Kidney epithelial cell (primary cell): ENCODE measurements at regions not wholly inside any gene's neighbourhood (a gene's known extent, or its start where the extent isn't known, plus 50 kb on each side); places are given as distances from the start of the nearest gene placed in this dataset.
"Not testable (repeated sequence)": the region's sequence is repeated elsewhere in the genome, so short reads cannot be mapped to it uniquely, and the experiment has no call there.

Experiments used
- DNase-seq: peaks from one replicate; pipeline ENCODE4 v3.0.0-alpha.2; 2010; ENCODE audit warnings: low read depth
- H3K27me3 ChIP-seq: 2 replicates; pipeline ENCODE4 v1.6.0; 2011; ENCODE audit warnings: low read length; ENCODE audit not compliant: control insufficient read depth, insufficient read depth
- H3K36me3 ChIP-seq: 2 replicates; pipeline ENCODE4 v1.5.1; 2011; ENCODE audit warnings: low read length; ENCODE audit not compliant: control insufficient read depth, insufficient read depth
- H3K4me3 ChIP-seq: 2 replicates; pipeline ENCODE4 v1.5.1; 2011; ENCODE audit warnings: low read depth, mild to moderate bottlenecking, control low read depth, low read length
- CTCF ChIP-seq: IDR thresholded peaks from 2 replicates; pipeline ENCODE4 v1.5.1; 2011; ENCODE audit warnings: mild to moderate bottlenecking, moderate library complexity, low read length, control low read depth, inconsistent platforms; ENCODE audit not compliant: insufficient read depth, poor library complexity, severe bottlenecking

GRCh38 chr5:87136096-87136495, 131.6 kb upstream of the RASA1 start:
- DNase-seq = no peak
- no peak for TF ChIP-seq CTCF
- H3K27me3 ChIP-seq = no peaks in the 10 kb centered on the region
- H3K4me3 ChIP-seq = no peak overlapping the region
- no peaks in the 10 kb centered on the region for H3K36me3 ChIP-seq

GRCh38 chr5:87136733-87137132, 130.9 kb upstream of the RASA1 start:
- H3K4me3 ChIP-seq = no peak overlapping the region
- no peaks in the 10 kb centered on the region for H3K36me3 ChIP-seq
- H3K27me3 ChIP-seq = no peaks in the 10 kb centered on the region
- DNase-seq = no peak
- no peak for TF ChIP-seq CTCF

GRCh38 chr5:87137283-87137682, 130.4 kb upstream of the RASA1 start:
- Histone ChIP-seq H3K27me3 (no peaks in the 10 kb centered on the region), H3K36me3 (no peaks in the 10 kb centered on the region), H3K4me3 (no peak overlapping the region)
- no peak for DNase-seq
- no peak for TF ChIP-seq CTCF

GRCh38 chr5:87138091-87138805, 129.4 kb upstream of the RASA1 start:
- H3K27me3 ChIP-seq = no peaks in the 10 kb centered on the region
- no peak overlapping the region for H3K4me3 ChIP-seq
- DNase-seq = no peak
- no peaks in the 10 kb centered on the region for H3K36me3 ChIP-seq
- no peak for TF ChIP-seq CTCF

GRCh38 chr5:87139795-87140194, 127.9 kb upstream of the RASA1 start:
- no peaks in the 10 kb centered on the region for H3K27me3 ChIP-seq
- no peak overlapping the region for H3K4me3 ChIP-seq
- H3K36me3 ChIP-seq = no peaks in the 10 kb centered on the region
- no peak for DNase-seq
- no peak for TF ChIP-seq CTCF

- no peak for TF ChIP-seq CTCF
- H3K4me3 ChIP-seq = no peak overlapping the region
- H3K27me3 ChIP-seq = no peaks in the 10 kb centered on the region
- no peak for DNase-seq
- no peaks in the 10 kb centered on the region for H3K36me3 ChIP-seq
These were observed 126.1 kb upstream of the RASA1 start for GRCh38 chr5:87141544-87141943.

- not testable (repeated sequence) for H3K4me3 ChIP-seq, H3K27me3 ChIP-seq, H3K36me3 ChIP-seq, DNase-seq
These were observed 121.8 kb upstream of the RASA1 start for GRCh38 chr5:87145853-87146252.
